ENCODE measurements at regions not wholly inside any gene's neighbourhood (a gene's known extent, or its start where the extent isn't known, plus 50 kb on each side); places are given as distances from the start of the nearest gene placed in this dataset.
A peak's percentile ranks its signal among the peaks of the same experiment; 100 is the strongest.
"Not testable (repeated sequence)": the region's sequence is repeated elsewhere in the genome, so short reads cannot be mapped to it uniquely, and the experiment has no call there.

DNA sequence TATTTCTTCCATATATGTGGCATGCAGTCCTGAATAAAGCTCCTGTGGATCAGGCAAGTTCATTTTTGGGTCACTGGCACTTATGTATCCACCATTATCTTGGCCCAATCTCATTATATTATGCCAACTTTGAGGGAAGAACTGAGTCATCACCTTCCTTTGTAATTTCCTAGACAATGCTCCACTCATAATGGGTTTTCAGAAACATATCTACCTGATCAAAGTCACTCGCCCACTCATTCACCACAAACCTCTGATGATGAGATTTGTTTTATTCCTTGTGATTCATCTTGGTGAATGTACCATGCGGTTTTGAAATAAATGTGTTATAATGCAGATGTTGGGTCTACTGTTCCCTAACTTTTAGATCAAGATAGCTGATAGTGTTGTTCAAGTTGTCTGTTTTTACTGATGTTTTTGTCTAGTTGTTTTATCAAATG lies 525.8 kb downstream of the KIF20B start:
- Histone ChIP-seq H3K27me3 (no peaks in the 10 kb centered on the region), H3K4me3 (no peak overlapping the region), H3K27ac (no peak overlapping the region), H3K36me3 (no peaks in the 10 kb centered on the region), H3K9me3 (no peaks in the 10 kb centered on the region), H3K4me1 (no peaks in the 10 kb centered on the region)
- intact Hi-C loops (cut with DNase I) = no loop called here
- ATAC-seq = no peak
- TF ChIP-seq, protein P1, sequence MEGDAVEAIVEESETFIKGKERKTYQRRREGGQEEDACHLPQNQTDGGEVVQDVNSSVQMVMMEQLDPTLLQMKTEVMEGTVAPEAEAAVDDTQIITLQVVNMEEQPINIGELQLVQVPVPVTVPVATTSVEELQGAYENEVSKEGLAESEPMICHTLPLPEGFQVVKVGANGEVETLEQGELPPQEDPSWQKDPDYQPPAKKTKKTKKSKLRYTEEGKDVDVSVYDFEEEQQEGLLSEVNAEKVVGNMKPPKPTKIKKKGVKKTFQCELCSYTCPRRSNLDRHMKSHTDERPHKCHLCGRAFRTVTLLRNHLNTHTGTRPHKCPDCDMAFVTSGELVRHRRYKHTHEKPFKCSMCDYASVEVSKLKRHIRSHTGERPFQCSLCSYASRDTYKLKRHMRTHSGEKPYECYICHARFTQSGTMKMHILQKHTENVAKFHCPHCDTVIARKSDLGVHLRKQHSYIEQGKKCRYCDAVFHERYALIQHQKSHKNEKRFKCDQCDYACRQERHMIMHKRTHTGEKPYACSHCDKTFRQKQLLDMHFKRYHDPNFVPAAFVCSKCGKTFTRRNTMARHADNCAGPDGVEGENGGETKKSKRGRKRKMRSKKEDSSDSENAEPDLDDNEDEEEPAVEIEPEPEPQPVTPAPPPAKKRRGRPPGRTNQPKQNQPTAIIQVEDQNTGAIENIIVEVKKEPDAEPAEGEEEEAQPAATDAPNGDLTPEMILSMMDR (IDR thresholded peaks at IDR 0.05) = no peak
- DNase-seq = no peak

DNA sequence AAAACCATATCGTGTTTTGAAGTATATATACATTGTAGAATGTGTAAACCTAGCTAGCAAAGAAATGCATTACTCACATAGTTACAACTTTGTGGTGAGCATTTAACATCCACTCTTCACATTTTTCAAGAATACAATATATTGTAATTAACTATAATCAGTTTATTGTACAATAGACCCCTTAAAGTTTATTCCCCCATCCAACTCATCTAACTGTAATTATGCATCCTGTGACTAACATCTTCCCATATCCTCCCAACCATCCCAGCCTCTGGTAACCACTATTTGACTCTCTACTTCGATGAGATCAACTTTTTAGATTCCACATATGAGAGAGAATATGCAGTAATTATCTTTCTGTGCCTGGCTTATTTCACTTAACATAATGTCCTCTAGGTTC lies 526.4 kb downstream of the KIF20B start:
- Histone ChIP-seq H3K36me3 (no peaks in the 10 kb centered on the region), H3K27ac (no peak overlapping the region), H3K4me3 (no peak overlapping the region), H3K4me1 (no peaks in the 10 kb centered on the region), H3K27me3 (no peaks in the 10 kb centered on the region), H3K9me3 (no peaks in the 10 kb centered on the region)
- TF ChIP-seq, protein P1 (IDR thresholded peaks at IDR 0.05) = no peak
- intact Hi-C loops (cut with DNase I) = no loop called here
- no peak for DNase-seq
- ATAC-seq = no peak

DNA sequence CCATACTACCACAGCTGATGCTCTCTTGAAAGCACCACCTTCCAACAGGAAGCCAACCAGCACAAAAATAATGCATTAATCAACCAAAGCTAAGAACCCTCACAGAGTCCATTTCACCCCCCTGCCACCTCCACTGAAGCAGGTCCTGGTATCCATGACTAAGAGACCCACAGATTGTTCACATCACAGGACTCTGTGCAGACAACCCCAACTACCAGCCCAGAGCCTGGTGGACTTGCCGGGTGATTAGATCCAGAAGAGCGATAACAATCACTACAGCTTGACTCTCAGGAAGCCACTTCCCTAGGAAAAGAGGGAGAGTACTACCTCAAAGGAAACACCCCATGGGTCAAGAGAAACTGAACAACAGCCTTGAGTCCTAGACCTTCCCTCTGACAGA lies 528.1 kb downstream of the KIF20B start:
- Histone ChIP-seq H3K4me3 (no peak overlapping the region), H3K27me3 (no peaks in the 10 kb centered on the region), H3K9me3 (no peaks in the 10 kb centered on the region), H3K36me3 (no peaks in the 10 kb centered on the region), H3K27ac (no peak overlapping the region), H3K4me1 (no peaks in the 10 kb centered on the region)
- no peak for ATAC-seq
- intact Hi-C loops (cut with DNase I) = no loop called here
- DNase-seq = no peak
- TF ChIP-seq, protein P1 (IDR thresholded peaks at IDR 0.05) = no peak

DNA sequence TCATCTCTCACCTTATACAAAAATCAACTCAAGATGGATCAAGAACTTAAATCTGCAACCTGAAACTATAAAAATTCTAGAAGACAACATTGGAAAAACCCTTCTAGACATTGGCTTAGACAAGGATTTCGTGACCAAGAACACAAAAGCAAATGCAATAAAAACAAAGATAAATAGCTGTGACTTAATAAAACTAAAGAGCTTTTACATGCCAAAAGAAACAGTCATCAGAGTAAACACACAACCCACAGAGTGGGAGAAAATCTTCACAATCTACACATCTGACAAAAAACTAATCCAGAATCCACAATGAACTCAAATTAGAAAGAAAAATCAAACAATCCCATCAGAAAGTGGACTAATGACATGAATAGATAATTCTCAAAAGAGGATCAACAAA lies 532.4 kb downstream of the KIF20B start:
- intact Hi-C loops (cut with DNase I); H3K36me3 ChIP-seq; ATAC-seq; H3K4me1 ChIP-seq; DNase-seq; H3K9me3 ChIP-seq; H3K27ac ChIP-seq; H3K27me3 ChIP-seq; H3K4me3 ChIP-seq: not testable (repeated sequence)

DNA sequence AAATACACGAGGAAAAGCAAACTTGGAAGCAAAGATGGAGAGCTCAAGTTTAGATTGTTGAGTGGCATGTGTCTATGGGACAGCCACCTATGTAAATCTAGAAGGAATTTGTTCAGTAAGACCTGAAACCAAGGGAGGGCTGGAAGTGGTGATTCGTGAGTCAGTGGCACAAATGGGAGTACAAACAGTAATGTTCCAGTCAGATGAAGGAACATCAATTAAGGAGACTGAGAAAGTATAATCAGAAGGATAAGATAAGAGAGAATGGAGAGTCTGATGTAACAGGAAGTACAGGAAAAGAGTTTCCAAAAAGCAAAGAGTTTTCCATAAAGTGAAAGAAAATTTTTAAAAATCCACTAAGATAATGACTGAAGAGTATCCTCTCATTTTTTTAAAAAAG lies 544.2 kb downstream of the KIF20B start:
- H3K4me3 ChIP-seq = no peak overlapping the region
- no peaks in the 10 kb centered on the region for H3K9me3 ChIP-seq
- no peak for ATAC-seq
- DNase-seq = no peak
- no peak overlapping the region for H3K27ac ChIP-seq
- H3K27me3 ChIP-seq = no peaks in the 10 kb centered on the region
- TF ChIP-seq, protein P1 (IDR thresholded peaks at IDR 0.05) = no peak
- intact Hi-C loops (cut with DNase I) = no loop called here
- H3K36me3 ChIP-seq = no peaks in the 10 kb centered on the region
- no peaks in the 10 kb centered on the region for H3K4me1 ChIP-seq

DNA sequence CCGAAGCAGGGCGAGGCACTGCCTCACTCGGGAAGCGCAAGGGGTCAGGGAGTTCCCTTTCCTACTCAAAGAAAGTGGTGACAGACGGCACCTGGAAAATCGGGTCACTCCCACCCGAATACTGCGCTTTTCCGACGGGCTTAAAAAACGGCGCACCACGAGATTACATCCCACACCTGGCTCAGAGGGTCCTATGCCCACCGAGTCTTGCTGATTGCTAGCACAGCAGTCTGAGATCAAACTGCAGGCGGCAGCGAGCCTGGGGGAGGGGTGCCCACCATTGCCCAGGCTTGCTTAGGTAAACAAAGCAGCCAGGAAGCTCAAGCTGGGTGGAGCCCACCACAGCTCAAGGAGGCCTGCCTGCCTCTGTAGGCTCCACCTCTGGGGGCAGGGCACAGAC lies 549.4 kb downstream of the KIF20B start:
- H3K36me3 ChIP-seq; ATAC-seq; H3K4me1 ChIP-seq; H3K27me3 ChIP-seq; H3K27ac ChIP-seq; H3K4me3 ChIP-seq; intact Hi-C loops (cut with DNase I); H3K9me3 ChIP-seq: not testable (repeated sequence)
- peak; percentile 42 for DNase-seq

DNA sequence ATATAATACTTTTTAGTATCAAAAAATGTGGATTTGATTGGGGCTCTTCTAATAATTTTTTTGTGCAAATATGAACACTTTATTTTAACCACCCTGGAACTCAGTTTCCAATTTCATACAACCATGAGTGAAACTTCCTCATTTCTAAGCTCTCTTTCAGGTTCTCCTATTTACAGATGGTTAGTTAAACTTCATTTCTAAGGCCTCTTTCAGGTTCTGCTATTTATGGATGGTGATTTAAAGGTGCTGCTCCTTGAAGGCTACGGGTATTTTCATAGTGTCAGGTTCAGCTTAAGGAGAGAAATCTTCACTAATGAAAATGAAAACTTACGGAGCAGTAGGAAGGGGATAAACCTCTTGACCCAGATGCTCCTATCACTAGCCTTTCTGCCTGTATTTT lies 568.3 kb downstream of the KIF20B start:
- H3K4me3 ChIP-seq = no peak overlapping the region
- H3K27me3 ChIP-seq = no peaks in the 10 kb centered on the region
- intact Hi-C loops (cut with DNase I) = no loop called here
- no peak overlapping the region for H3K27ac ChIP-seq
- no peak for ATAC-seq
- H3K4me1 ChIP-seq = no peaks in the 10 kb centered on the region
- no peak for DNase-seq
- no peaks in the 10 kb centered on the region for H3K36me3 ChIP-seq
- TF ChIP-seq, protein P1 (IDR thresholded peaks at IDR 0.05) = no peak
- no peaks in the 10 kb centered on the region for H3K9me3 ChIP-seq
